Hippocampal formation (tissue), 2 donors: ENCODE measurements at regions not wholly inside any gene's neighbourhood (a gene's known extent, or its start where the extent isn't known, plus 50 kb on each side); places are given as distances from the start of the nearest gene placed in this dataset.

ENCODE experiments used
- DNase-seq, 2 donors: peaks; one replicate each; lab custom pipeline; 2025; lab: John Stamatoyannopoulos, UW

GRCh38 chr2:118322406-118322805 is 234.1 kb downstream of the INSIG2 start:
- DNase-seq: no peak

GRCh38 chr2:118321432-118322105 is 233.3 kb downstream of the INSIG2 start:
- DNase-seq: no peak

GRCh38 chr2:118320658-118321057 is 232.4 kb downstream of the INSIG2 start:
- no peak for DNase-seq

- DNase-seq: no peak
Observed at GRCh38 chr2:118320196-118320595, 231.9 kb downstream of the INSIG2 start.

GRCh38 chr2:118319271-118319684 is 231.0 kb downstream of the INSIG2 start:
- DNase-seq: no peak

GRCh38 chr2:118315606-118316005 is 227.3 kb downstream of the INSIG2 start:
- no peak for DNase-seq

- no peak for DNase-seq
Observed at GRCh38 chr2:118312969-118313756, 224.9 kb downstream of the INSIG2 start.

GRCh38 chr2:118310681-118311429 is 222.6 kb downstream of the INSIG2 start:
- DNase-seq: no peak

- DNase-seq: peak; percentile 35 to 52
Observed at GRCh38 chr2:118309946-118310680, 221.8 kb downstream of the INSIG2 start.

- no peak for DNase-seq
Observed at GRCh38 chr2:118309257-118309945, 221.1 kb downstream of the INSIG2 start.

GRCh38 chr2:118307864-118308263 is 219.6 kb downstream of the INSIG2 start:
- DNase-seq: no peak

- no peak for DNase-seq
Observed at GRCh38 chr2:118301248-118301647, 213.0 kb downstream of the INSIG2 start.

- DNase-seq: no peak
Observed at GRCh38 chr2:118300832-118301231, 212.6 kb downstream of the INSIG2 start.

GRCh38 chr2:118296663-118297062 is 208.4 kb downstream of the INSIG2 start:
- no peak for DNase-seq

- DNase-seq: no peak
Observed at GRCh38 chr2:118295592-118296390, 207.5 kb downstream of the INSIG2 start.

- DNase-seq: no peak
Observed at GRCh38 chr2:118294063-118294462, 205.8 kb downstream of the INSIG2 start.

- DNase-seq: no peak
Observed at GRCh38 chr2:118292991-118293390, 204.7 kb downstream of the INSIG2 start.

- no peak for DNase-seq
Observed at GRCh38 chr2:118291251-118291880, 203.1 kb downstream of the INSIG2 start.

GRCh38 chr2:118290411-118291250 is 202.4 kb downstream of the INSIG2 start:
- no peak for DNase-seq
